HG03520 (cell line): ENCODE measurements at regions not wholly inside any gene's neighbourhood (a gene's known extent, or its start where the extent isn't known, plus 50 kb on each side); places are given as distances from the start of the nearest gene placed in this dataset.
A peak's percentile ranks its signal among the peaks of the same experiment; 100 is the strongest.

Experiments
- ATAC-seq: cut with Tn5 transposase; IDR thresholded peaks from one replicate; pipeline ENCODE4 v1.9.1; 2021; ENCODE audit warnings: mild to moderate bottlenecking, moderate library complexity; ENCODE audit not compliant: unreplicated experiment

GRCh38 chr5:82387001-82387818 is 109.1 kb upstream of the RPS23 start:
- no peak for ATAC-seq

DNA sequence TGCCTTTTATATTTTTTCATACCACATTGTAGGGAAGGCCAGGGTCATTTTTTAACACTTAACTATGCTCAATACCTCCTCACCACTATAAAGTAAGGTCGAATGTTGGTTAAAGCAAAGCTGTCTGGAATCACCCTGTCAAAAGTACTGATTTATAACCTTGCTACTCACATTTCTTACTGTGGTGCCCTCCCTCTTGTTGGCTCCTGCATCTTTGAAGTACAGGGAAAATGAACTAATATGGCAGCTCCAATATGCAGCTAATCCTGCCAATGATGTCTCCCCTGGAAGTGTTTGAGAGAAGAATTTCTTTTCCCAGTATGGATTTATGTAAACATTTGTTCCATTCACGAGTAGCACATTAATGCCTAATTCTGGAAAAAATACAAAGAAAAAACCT is 108.4 kb upstream of the RPS23 start:
- ATAC-seq = no peak

DNA sequence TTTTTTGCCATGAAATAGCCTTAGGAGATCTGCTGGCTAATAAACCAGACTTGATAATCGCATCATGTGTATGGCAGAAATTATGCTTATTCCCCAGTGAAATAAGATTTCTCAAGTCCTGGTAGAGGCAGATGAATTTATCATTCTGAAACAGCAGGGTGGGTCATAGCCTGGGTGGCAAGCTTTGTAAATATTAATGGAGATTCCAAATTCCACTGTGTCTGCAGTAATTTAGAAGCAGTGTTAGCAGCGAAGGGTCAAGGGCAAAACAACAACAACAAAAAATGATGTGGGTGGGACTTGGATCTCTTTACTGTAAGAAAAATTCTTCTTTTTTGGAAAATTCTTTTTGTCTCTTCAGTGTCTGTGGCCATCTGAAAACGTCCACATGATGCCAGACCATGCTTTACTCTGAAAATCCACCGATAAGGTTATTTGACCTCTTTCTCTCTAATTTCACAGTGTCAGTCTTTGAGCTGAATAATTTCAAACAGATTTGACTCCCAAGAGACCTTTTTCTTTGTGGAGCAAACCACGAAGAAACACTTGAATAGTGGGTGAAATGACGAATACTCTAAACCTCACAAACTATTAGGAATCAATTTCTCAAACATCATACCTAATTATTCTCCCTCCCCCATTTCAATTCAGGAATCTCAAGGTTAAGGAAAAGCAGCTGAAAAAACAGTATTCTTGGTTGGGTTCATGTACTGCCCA is 106.0 kb upstream of the RPS23 start:
- ATAC-seq = no peak

GRCh38 chr5:82381591-82381990 is 103.4 kb upstream of the RPS23 start:
- ATAC-seq = no peak

GRCh38 chr5:82376307-82376706 is 98.2 kb upstream of the RPS23 start:
- no peak for ATAC-seq

- ATAC-seq = no peak
Observed at GRCh38 chr5:82375488-82376244, 97.5 kb upstream of the RPS23 start.

DNA sequence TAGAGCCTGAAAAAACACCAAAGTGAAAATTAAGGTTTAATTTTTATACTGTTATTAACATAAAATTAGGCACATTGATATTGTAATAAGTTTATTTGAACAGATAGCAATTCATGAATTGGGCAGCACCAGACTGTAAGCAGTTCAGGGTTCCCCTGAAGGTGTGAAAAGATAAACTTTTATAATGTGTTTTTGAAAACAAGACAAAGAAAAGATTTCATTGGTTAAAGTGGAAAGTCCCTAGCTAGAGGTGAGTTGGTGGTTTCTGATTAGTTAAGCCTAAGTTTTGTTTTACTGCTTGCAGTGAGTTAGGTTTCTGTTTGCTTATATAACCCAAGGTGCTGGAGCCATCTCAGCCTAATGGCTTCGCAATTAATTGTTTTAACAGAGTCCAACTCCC is 96.5 kb upstream of the RPS23 start:
- ATAC-seq = peak; percentile 73

DNA sequence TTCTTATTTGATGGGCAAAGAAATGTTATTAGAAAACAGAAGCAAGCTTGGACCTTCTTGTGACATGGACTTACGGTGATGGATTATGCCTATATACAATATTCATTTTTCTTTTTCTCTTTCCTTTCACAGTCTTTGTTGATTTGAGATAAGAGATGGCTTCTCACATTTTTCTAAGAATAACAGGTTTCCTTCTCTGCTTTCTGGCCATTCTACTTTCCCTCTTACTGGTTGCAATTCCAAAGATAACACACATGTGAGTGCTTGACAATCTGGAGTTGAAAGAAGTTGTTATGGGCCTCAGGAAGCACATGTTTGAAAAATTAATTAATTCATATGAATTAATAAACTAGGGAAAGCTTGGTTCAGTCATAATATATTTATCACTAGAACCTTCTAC is 89.8 kb upstream of the RPS23 start:
- ATAC-seq = no peak

GRCh38 chr5:82365744-82366228 is 87.6 kb upstream of the RPS23 start:
- peak; percentile 56 for ATAC-seq

GRCh38 chr5:82365026-82365425 is 86.9 kb upstream of the RPS23 start:
- no peak for ATAC-seq

- no peak for ATAC-seq
Observed at GRCh38 chr5:82364497-82364896, 86.3 kb upstream of the RPS23 start.

GRCh38 chr5:82363524-82363923 is 85.4 kb upstream of the RPS23 start:
- no peak for ATAC-seq

DNA sequence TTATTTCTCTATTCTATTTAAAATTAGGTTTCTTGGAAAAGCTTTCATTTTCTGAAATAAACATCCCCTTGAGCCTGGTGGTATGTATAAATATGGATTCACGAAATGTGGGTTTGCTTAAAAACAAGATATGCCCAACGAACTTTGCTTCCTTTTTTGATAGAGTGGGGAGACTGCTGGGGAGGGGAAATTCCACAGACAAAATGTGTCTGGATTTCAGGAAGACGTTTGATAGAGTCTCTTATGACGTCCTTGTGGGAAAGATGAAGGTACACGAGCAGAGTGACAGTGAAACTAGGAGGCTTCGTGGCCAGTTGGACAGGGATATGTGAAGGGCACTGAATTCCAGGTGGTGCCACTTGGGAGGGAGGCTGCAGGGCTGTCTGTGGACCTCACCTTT is 84.5 kb upstream of the RPS23 start:
- no peak for ATAC-seq

DNA sequence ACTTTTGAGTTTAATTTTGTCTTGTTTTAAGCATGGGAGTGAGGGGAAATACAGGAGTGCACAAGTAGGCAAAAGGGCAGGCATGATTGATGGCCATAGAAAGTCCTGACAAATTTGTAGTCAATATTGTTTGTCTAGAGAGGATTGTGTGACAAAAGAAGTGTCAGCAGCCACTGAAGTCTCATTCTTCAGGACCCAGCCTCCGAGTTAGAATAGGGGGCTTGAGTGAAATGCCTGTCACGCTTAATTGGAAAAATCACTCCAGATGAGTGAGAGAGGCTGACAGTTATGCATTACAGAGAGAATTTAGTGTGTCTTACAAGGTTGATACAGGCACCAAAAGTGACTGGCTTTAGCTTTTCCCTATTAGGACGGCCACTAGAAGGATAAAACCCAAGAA is 81.9 kb upstream of the RPS23 start:
- no peak for ATAC-seq

- no peak for ATAC-seq
Observed at GRCh38 chr5:82359272-82359671, 81.1 kb upstream of the RPS23 start.

- ATAC-seq = no peak
Observed at GRCh38 chr5:82358457-82358856, 80.3 kb upstream of the RPS23 start.

- no peak for ATAC-seq
Observed at GRCh38 chr5:82356808-82357671, 78.9 kb upstream of the RPS23 start.

- no peak for ATAC-seq
Observed at GRCh38 chr5:82356021-82356420, 77.9 kb upstream of the RPS23 start.

GRCh38 chr5:82355496-82355895 is 77.3 kb upstream of the RPS23 start:
- ATAC-seq = no peak

DNA sequence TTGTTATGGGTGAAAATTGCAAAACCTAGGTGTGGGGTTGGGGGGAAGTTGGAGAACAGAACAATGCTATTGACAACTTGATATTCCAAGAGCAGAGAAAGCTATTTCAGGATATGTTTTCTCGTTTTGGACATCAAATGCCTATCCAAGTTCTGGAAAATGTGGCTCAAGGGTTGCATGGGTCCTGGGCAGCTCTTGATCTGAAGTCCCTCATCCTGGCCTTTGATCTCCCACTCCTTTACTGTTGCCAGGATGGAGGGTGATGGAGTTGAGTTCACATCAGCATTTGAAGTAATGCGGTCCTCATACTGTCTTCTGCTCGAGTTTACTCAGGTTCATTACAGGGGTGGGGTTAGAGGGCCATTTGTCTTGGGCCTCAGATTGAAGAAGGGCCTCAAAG is 76.9 kb upstream of the RPS23 start:
- no peak for ATAC-seq

- ATAC-seq = no peak
Observed at GRCh38 chr5:82354543-82354942, 76.4 kb upstream of the RPS23 start.
